ENCODE measurements at regions not wholly inside any gene's neighbourhood (a gene's known extent, or its start where the extent isn't known, plus 50 kb on each side); places are given as distances from the start of the nearest gene placed in this dataset.

DNA sequence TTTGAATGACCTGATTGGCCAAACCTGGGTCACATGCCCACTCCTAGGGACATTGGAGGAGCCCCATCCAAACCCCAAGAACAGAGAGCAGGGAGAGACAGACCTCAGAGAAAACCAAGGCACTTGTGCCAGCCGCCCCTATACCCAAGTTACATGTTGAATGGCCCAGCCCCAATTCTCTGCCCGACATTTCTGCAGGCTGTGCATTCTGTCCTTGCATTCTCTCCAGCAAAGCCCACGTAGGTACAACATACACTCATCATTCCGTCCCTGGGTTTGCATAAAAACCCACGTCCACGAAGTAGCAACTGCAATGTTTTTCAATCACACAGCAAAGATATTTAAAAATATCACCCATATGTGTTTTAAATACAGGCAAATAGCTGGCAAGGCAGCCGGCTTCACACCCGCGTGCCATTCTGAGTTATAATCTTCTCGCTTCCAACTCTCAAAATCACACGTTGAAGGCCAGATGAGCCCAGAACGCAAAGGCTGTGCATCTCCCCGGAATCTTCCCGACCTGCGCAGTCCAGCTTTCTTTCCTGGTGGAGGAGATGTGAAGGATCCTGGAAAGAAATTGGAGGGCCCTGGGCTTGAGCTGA, 91.7 kb upstream of the MYL2 start (continued):
- TF ChIP-seq JUN (IDR thresholded peaks at IDR 0.05; ENCODE audit: low read depth, low read length) (no peak), JUND (IDR thresholded peaks at IDR 0.05; ENCODE audit: low read length) (no peak), CTCF (IDR thresholded peaks at IDR 0.05; ENCODE audit: control extremely low read depth in 1 of 3, insufficient read depth in 1 of 3, low read depth in 1 of 3, low read length in 3 of 3) (no peak), SUZ12 (IDR thresholded peaks at IDR 0.05; ENCODE audit: low read length) (no peak), SP4 (IDR thresholded peaks at IDR 0.05; ENCODE audit: low read length) (no peak), SIX5 (IDR thresholded peaks at IDR 0.05; ENCODE audit: low read depth, low read length) (no peak)
- TF ChIP-seq, protein P1, sequence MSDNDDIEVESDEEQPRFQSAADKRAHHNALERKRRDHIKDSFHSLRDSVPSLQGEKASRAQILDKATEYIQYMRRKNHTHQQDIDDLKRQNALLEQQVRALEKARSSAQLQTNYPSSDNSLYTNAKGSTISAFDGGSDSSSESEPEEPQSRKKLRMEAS (IDR thresholded peaks at IDR 0.05), result no peak
